GM21717 (cell line): ENCODE measurements at regions not wholly inside any gene's neighbourhood (a gene's known extent, or its start where the extent isn't known, plus 50 kb on each side); places are given as distances from the start of the nearest gene placed in this dataset.

Experiments
- ATAC-seq: cut with Tn5 transposase; IDR thresholded peaks from one replicate; pipeline ENCODE4 v1.9.1; 2021; ENCODE audit warnings: mild to moderate bottlenecking, moderate library complexity; ENCODE audit not compliant: unreplicated experiment

- no peak for ATAC-seq
These were observed 516.8 kb downstream of the CFAP47 start for GRCh38 chrX:36436361-36436760.

DNA sequence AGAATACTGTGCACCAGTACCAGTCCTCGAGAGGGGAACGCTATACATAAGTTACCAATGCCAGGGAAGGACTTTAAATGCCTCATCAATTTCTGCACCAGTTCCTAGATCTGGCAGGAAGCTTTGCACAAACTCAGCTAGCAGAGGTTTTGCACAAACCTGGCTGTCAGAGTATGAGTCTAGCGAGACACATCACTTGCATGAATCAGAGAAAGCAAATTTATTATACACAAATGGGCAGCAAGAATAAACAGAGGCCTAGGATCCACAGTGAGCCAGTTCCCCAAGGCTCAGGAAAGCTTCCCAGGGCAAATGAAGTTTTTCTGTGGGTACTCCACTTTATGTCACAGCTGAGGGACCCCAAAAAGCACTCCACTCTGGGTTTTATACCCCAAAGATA, 523.5 kb downstream of the CFAP47 start:
- no peak for ATAC-seq

DNA sequence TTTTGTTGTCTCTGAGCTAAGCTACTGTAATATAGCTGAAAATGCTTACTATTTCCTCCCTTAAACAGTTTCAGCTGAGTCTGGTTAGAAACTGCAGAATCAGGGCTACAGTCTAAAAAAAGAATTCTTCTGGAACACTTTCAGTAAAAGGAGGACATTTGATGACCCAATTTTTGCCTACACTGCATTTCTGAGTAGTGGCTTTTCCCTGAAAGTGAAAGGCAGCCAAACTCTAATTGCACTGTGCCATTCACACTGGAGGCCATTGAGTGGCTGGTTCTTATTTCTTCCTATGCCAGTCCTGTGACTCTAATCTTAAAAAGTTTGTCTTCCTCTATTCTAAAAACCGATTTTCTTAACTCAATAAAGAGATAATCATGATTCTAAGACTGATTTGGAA, 526.0 kb downstream of the CFAP47 start:
- ATAC-seq: no peak

DNA sequence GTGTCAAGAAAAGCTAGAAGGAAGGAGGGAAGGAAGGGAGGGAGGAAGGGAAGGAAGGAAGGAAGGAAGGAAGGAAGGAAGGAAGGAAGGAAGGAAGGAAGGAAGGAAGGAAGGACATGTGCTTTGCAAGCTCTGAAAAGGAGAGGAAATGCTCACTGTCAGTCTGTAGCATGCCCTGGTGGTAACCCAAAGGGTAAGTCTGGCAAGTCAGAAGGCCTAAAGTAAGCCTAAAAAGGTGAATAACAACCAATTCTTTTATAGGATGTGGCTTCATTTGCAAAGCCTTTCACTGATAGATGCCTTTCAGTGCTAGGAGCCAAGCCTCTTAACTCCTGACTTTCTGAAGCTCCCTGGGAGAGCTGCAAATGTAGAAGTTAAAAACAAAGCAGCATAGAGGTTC, 542.6 kb downstream of the CFAP47 start:
- ATAC-seq: no peak

DNA sequence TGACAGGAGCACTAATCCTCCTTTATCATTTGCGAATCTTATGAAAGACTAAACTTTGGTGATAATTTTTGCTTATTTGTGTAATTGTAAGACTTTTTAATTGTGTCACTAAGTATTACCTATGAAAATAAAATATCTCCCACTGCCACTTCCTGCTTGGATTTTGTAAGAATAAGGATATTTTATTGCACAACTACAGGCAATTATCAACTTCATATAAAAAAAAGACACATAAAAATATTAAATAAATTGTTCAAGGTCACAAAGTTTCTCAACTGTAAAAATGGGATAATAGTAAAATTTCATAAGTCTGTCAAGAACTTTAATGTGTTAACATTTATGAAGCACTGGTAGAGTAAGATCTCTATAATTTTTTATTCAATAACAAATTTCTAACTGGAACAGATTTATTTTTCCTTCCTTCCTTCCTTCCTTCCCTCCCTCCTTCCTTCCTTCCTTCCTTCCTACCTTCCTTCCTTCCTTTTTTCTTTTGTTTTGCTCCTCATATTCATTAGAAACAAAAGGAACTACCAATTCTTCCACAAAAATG, 527.6 kb upstream of the FAM47C start:
- no peak for ATAC-seq

DNA sequence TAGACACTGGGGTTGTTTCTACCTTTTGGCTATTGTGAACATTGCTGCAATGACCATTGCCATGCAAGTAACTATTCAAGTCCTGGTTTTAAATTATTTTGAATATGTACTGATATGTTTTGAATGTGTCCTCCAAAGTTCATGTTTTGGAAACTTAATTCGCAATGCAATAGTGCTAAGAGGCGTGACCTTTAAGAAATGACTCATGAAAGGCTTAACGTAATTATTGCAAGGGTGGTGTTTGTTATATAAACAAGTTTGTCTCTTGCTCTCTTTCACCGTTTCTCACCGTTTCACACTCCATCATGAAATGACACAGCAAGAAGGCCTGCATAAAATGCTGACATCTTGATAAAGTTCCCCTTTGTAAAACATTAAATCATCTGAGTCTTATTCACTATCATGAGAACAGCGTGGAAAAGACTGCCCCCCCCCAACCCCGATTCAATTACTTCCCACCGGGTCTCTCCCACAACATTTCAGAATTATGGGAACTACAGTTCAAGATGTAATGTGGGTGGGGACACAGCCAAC, 506.9 kb upstream of the FAM47C start:
- ATAC-seq: no peak

DNA sequence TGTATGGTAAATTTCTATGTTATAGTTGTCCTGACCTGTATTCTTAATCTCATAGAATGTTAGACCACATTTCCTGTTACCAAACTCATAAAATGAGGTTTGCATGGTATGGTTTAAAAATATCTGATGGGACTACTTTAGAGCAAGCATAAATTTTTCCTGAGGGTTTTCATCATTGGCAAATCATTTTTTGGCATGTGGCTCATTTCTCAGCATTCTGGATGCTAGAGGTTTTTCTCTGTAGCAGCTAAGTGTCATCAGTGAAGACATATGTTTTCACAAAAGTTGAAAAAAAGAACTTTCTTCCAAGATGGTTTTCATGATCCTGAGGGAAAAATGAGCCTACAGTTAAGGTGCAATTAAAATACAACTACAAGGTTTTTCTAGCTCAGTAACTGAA, 503.5 kb upstream of the FAM47C start:
- ATAC-seq: no peak

- ATAC-seq: no peak
These were observed 500.1 kb upstream of the FAM47C start for GRCh38 chrX:36508042-36508441.

DNA sequence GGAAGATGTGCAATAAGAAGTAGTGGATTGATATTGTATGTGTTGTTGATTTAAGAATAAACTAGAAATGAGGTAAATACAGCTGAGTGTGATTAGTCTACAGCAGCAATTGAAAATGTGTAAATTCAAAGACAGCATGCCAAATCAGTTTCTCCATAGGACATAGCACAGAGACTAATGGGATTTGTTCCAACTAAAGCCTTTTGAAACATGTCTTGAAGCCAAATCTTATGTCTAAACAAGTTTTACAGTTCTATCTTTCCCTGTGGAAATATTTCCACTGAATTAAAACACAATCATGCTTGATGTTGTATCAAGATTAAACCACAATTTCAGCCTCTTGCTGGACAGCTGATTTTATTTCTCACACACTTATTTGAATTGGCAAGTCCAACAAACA, 497.4 kb upstream of the FAM47C start:
- no peak for ATAC-seq

GRCh38 chrX:36528661-36529060, 479.5 kb upstream of the FAM47C start:
- ATAC-seq: no peak

DNA sequence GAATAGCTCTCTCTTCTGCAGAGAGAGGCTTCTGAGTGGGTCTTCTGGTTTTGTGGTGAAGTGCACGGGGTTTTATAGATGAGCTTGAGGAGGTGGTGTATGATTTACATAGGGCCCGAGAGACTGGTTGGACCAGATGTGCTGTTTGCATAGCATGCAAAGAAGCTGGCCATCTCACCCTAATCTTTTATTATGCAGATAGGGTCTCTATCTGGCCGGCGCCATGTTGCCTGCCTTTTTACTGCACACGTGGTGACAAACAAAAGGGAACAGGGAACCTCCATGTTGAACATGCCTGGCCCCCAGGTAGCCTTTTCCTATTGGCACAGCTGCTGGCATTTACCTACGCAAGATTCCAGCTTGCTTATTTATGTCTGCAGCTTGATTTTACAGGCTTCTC, 473.3 kb upstream of the FAM47C start:
- no peak for ATAC-seq

- no peak for ATAC-seq
These were observed 464.7 kb upstream of the FAM47C start for GRCh38 chrX:36543499-36543898.

GRCh38 chrX:36562986-36563385, 445.2 kb upstream of the FAM47C start:
- ATAC-seq: no peak

- no peak for ATAC-seq
These were observed 439.2 kb upstream of the FAM47C start for GRCh38 chrX:36568946-36569345.

DNA sequence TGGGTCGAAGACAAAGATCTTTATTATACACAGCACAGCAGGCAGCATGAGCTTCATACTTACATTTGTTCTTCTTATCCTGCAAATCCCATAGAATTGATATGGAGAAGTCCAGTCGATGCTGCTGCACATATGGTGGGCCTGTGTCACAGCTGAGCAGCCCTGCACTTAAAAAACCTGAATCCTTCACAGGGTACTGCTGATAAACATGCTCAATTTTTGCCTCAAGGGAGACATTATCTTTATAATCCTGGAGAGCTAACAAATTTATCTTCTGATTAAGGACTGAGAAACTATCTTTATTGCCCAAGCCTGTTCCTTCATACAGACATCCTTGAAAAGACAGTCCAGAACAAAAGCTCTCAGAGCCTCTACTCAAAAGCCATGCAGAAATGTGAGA, 434.4 kb upstream of the FAM47C start:
- ATAC-seq: no peak

DNA sequence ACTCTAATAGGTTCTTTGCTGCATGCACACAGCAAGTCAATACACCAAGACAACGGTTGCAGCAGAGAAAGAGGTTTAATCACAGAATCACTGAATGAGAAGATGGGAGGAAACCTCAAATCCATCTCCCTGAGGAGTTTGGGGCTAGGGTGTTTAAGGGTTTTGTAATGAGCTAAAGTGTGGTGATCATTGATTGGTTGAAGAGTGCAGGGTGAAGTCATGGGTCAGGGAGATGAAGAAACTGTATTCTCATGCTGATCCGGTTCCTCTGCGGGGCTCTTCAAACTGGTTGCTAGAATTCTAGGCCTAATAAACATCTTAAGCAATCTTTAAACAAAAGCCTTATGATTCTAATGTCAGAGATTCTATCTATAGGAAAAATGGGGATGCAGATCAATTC, 432.5 kb upstream of the FAM47C start:
- no peak for ATAC-seq

DNA sequence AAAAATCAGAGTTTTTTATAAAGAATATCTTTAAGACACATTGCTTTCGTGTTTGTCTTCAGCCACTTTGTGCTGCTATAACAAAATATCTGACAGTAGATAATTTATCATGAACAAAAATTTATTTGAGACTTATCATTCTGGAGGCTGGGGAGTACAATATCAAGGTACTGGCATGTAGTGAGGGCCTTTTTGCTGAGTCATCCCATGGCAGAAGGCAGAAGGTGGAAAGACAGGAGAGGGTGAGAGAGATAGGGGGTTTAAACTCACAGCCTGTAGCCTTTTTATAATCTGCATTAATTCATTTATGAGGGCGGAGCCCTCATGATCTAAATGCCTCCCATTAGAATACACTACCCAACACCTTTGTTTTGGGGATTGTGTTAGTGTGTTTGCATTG, 431.2 kb upstream of the FAM47C start:
- no peak for ATAC-seq

- ATAC-seq: no peak
These were observed 427.1 kb upstream of the FAM47C start for GRCh38 chrX:36581030-36581429.

DNA sequence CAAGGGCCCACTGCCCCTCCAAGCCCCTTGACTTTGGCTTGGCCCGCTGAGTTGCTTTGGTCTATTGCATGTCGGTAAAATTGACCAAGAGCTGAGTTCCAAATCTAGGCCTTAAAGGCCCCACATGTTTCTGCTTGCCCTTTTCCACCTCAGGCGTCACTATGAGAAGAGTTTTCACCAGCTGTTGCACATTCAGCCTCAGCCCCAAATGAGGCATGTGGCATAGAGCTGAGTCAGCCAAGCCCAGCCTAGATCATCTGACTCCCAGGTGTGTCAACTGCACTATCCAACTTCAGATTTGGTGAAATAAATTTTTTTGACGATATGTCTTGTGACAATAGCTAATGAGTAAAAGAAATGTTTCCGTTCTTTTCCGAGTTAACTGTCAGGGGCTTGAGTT, 424.5 kb upstream of the FAM47C start:
- no peak for ATAC-seq

DNA sequence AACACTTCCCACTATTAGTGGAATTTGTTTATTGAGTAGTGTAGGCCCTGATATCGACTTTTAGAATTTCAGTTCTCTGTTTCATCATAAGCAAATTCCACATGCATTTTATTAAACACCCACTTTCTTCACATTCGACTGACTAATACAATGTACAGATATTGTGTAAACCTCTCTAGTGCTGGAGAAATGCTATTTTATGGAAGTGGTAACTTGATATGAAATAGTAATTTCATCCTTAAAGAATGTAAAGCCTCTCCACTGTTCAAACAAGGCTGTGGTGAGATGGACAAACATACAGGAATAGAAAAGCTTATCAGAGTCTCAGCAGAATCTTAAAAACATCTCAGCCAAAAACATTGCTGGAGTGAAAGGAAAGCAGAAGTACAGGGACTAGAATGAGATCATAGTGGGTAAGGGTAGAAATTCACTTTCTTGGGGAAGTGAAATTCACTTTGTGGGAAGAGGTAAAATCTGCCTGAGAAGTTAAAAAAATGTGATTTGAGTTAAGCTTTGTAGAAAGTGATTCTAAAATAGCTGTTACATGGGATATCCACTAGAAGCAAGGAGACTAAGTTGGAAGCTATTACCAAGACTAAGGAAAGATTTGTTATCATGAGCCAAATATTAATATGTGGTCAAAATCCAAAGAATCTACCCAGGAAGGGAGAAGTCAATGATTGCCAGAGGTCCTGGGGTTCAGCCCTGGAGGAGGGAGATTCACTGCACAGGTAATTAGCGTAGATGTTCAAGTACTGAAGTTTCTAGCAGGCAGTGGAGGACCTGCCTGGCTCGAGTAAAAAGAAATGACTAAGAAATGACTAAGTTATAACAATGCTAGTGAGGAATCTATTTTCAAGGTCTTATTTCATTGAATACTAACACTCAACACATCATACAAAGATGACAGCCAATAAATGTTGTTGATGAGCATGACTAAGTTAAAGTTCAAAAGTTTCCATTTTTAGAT, 398.3 kb upstream of the FAM47C start:
- ATAC-seq: peak; percentile 62

- ATAC-seq: no peak
These were observed 381.3 kb upstream of the FAM47C start for GRCh38 chrX:36626898-36627297.

GRCh38 chrX:36640232-36640631, 367.9 kb upstream of the FAM47C start:
- no peak for ATAC-seq
